ENCODE measurements at regions not wholly inside any gene's neighbourhood (a gene's known extent, or its start where the extent isn't known, plus 50 kb on each side); places are given as distances from the start of the nearest gene placed in this dataset.

- DNase-seq (ENCODE audit: low read depth, low spot score), result no peak
- ChIA-PET CTCF (interaction anchor here (0.6 to 1.0 kb wide), 2 partner anchors 15 to 435 kb away, joined by 3 read pairs; no protein-coding TSS in a partner anchor), SMC1A (ENCODE audit: uncharacterized antibody, unreplicated experiment) (interaction anchor here (0.9 to 1.6 kb wide), 3 partner anchors 13 to 19 kb away, joined by 3 to 5 read pairs (median 3); no protein-coding TSS in a partner anchor), POLR2A (interaction anchor here (0.6 kb wide), 1 partner anchor 971 kb away, joined by 3 read pairs; no protein-coding TSS in a partner anchor), RAD21 (ENCODE audit: unreplicated experiment) (no interaction called here)
- H4K20me1 ChIP-seq (ENCODE audit: control insufficient read depth, insufficient read depth), result no peaks in the 10 kb centered on the region
- in situ Hi-C loops (cut with MboI) (no loop called here), intact Hi-C loops (cut with micrococcal nuclease; ENCODE audit: unreplicated experiment) (no loop called here)
- H3K4me1 ChIP-seq (ENCODE audit: control insufficient read depth, insufficient read depth, low read length), result no peaks in the 10 kb centered on the region
- H3K79me2 ChIP-seq (ENCODE audit: control insufficient read depth, insufficient read depth, low read length), result no peaks in the 10 kb centered on the region
- 31% methylated on average over 4 of the region's 4 CpGs for WGBS (ENCODE audit: insufficient coverage, insufficient replicate concordance, low lambda C conversion rate, missing lambda C conversion rate)
- no peaks in the 10 kb centered on the region; a peak in 1 of 4 replicates for H3K27me3 ChIP-seq (replicated peaks in 1 of 2; ENCODE audit: control insufficient read depth in 2 of 2, insufficient read depth in 2 of 2, low read length in 1 of 2)
- BruUV-seq (replicated peaks), result no TSS peak
- no peaks in the 10 kb centered on the region for H3K9me3 ChIP-seq (replicated peaks; ENCODE audit: control insufficient read depth, insufficient read depth, low read length)
- H3K4me2 ChIP-seq (ENCODE audit: control insufficient read depth, insufficient read depth), result no peak overlapping the region
- H2AFZ ChIP-seq (ENCODE audit: control insufficient read depth, low read depth, low read length), result no peak overlapping the region
- no peak for ATAC-seq
- FAIRE-seq, result no peak
- H3K36me3 ChIP-seq (ENCODE audit: control insufficient read depth in 2 of 2, insufficient read depth in 2 of 2, low read length in 1 of 2), result no peaks in the 10 kb centered on the region
- H3K4me3 ChIP-seq, result no peak overlapping the region
- H3K9ac ChIP-seq (ENCODE audit: control insufficient read depth, insufficient read depth, low read length), result no peak overlapping the region
- no peak overlapping the region for H3K27ac ChIP-seq (ENCODE audit: control insufficient read depth, insufficient read depth)
- TF ChIP-seq BMI1 (IDR thresholded peaks at IDR 0.05; ENCODE audit: borderline replicate concordance), result no peak
- no peak for TF ChIP-seq CEBPZ (IDR thresholded peaks at IDR 0.05; ENCODE audit: low read depth, low read length)
- TF ChIP-seq CHD2 (IDR thresholded peaks at IDR 0.05; ENCODE audit: borderline replicate concordance, low read depth, low read length), result no peak
- TF ChIP-seq RAD21 (IDR thresholded peaks at IDR 0.05; ENCODE audit: insufficient read depth, low read depth, low read length), result no peak
- TF ChIP-seq JUND (IDR thresholded peaks at IDR 0.05; ENCODE audit: low read depth, low read length), result no peak
- no peak for TF ChIP-seq RUNX3 (IDR thresholded peaks at IDR 0.05; ENCODE audit: low read length)
- TF ChIP-seq ZNF274 (IDR thresholded peaks at IDR 0.05; ENCODE audit: insufficient read depth, insufficient read length), result no peak
- no peak for TF ChIP-seq ATF7 (IDR thresholded peaks at IDR 0.05; ENCODE audit: low read depth)
- no peak for TF ChIP-seq MYC (IDR thresholded peaks at IDR 0.05; ENCODE audit: insufficient read depth, insufficient read length, insufficient replicate concordance, low read length, severe bottlenecking)
- no peak for TF ChIP-seq SMARCA5 (IDR thresholded peaks at IDR 0.05)
- no peak for TF ChIP-seq E2F8 (IDR thresholded peaks at IDR 0.05; ENCODE audit: low read depth, partially characterized antibody)
These were observed 63.6 kb upstream of the EHBP1 start for GRCh38 chr2:62641936-62642335.

Measured in GM12878 (cell line).